ENCODE measurements at regions not wholly inside any gene's neighbourhood (a gene's known extent, or its start where the extent isn't known, plus 50 kb on each side); places are given as distances from the start of the nearest gene placed in this dataset.

DNA sequence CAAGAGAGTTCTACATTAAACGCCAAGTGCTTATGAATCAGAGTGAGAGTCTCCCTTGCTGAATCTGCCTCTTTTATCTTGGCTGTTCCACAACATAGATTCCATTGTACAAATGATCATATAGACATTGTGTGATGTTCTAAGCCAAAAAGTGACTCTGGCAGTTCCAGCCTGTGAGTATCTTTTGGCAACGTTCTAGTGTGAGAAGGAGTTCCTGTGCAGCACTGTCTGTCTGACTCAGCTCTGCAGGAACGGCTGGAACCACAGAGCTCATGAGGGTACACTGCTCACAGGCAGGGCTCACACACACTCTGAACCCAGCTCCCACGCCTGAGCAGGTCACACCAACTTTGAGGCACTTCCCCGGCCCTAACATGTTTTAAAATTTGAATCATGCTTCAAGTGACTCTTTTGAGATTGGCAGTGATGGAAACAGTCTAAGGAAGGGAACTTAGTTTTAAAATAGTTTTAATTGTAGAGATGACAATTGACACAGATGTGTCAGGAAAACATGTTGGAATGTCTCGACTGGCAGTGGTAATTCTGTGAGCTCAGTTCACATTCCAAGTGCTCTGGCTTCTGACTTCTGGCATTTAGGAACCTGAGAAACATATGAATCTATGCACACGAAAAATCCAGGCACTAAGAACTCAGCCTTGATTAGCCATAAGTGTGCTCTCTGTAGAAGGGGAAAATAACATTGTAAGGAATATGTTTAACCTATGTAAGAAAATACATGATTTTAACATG, 272.0 kb downstream of the UQCRFS1 start:
- Histone ChIP-seq H3K27me3 (ENCODE audit: insufficient read depth, low read length) (no peaks in the 10 kb centered on the region), H3K4me2 (ENCODE audit: insufficient read depth, insufficient read length, low read length) (no peak overlapping the region), H2AFZ (ENCODE audit: low read length) (no peak overlapping the region), H3K79me1 (ENCODE audit: insufficient read depth, low read depth, low read length, poor library complexity, severe bottlenecking) (no peaks in the 10 kb centered on the region), H2BK5ac (ENCODE audit: insufficient read length, low read length) (no peak overlapping the region), H2BK15ac (ENCODE audit: low read depth, low read length) (no peak overlapping the region), H4K91ac (ENCODE audit: insufficient read length, low read depth, low read length) (no peak overlapping the region), H2BK12ac (ENCODE audit: insufficient read length, low read depth, low read length) (no peak overlapping the region), H2AK5ac (ENCODE audit: insufficient read length, low read length) (no peak overlapping the region), H4K5ac (ENCODE audit: insufficient read length, low read depth, low read length) (no peak overlapping the region), H3K23ac (ENCODE audit: insufficient read length, low read depth, low read length) (no peak overlapping the region), H3K14ac (ENCODE audit: insufficient read depth, low read length) (no peak overlapping the region), H3K4me1 (ENCODE audit: insufficient read depth, low read length) (no peaks in the 10 kb centered on the region), H3T11ph (ENCODE audit: low read length) (no peak overlapping the region), H3K18ac (ENCODE audit: insufficient read length, low read depth, low read length) (no peak overlapping the region), H3K9me3 (ENCODE audit: control insufficient read depth, low read depth, low read length) (no peaks in the 10 kb centered on the region), H3K23me2 (ENCODE audit: insufficient read length, low read depth, low read length, poor library complexity, severe bottlenecking) (no peaks in the 10 kb centered on the region), H3K79me2 (ENCODE audit: insufficient read depth, low read length) (no peaks in the 10 kb centered on the region), H2BK120ac (ENCODE audit: low read depth, low read length, poor library complexity, severe bottlenecking) (no peak overlapping the region), H4K20me1 (ENCODE audit: control insufficient read depth, insufficient read depth, insufficient read length) (no peaks in the 10 kb centered on the region), H3K27ac (ENCODE audit: insufficient read length, low read depth, low read length) (no peak overlapping the region), H2BK20ac (ENCODE audit: low read depth, low read length, poor library complexity, severe bottlenecking) (no peak overlapping the region), H4K8ac (replicated peaks; ENCODE audit: insufficient read length, low read depth, low read length) (no peak overlapping the region), H3K4ac (ENCODE audit: low read depth, low read length) (no peak overlapping the region), H3K9ac (ENCODE audit: extremely low read depth, insufficient read length, low read length) (no peak overlapping the region), H3K56ac (ENCODE audit: insufficient read length, low read depth, low read length) (no peak overlapping the region)
- H3K27me3 Mint-ChIP-seq (ENCODE audit: low read depth), result peaks cover 12% of the 10 kb centered on the region; the same call in 1 of the 2 replicates
- H3K9me3 Mint-ChIP-seq, result peaks cover 0 to 3% of the 10 kb centered on the region in 2 experiments; a peak in 1 of 5 replicates
- no peak overlapping the region; a peak in 1 of 7 replicates for H3K27ac Mint-ChIP-seq
- no CpG with 5 or more reads among the region's 7 CpGs for WGBS (ENCODE audit: extremely low coverage, insufficient read length, low lambda C conversion rate)
- TF ChIP-seq CTCF (conservative IDR thresholded peaks at IDR 0.05), result no peak
- H3K4me1 Mint-ChIP-seq, result no peaks in the 10 kb centered on the region
- no peak for DNase-seq
- no peak overlapping the region for H3K4me3 Mint-ChIP-seq
- H3K36me3 Mint-ChIP-seq (ENCODE audit: insufficient read depth in 1 of 3, low read depth in 3 of 3), result peaks cover 0 to 5% (median 0%) of the 10 kb centered on the region in 3 experiments; a peak in 3 of 7 replicates
